Activated T-cell treated with anti-CD3 and anti-CD28 coated beads, Interleukin-2, amount 50 U/mL, for 72 hours (primary cell): ENCODE measurements at regions not wholly inside any gene's neighbourhood (a gene's known extent, or its start where the extent isn't known, plus 50 kb on each side); places are given as distances from the start of the nearest gene placed in this dataset.

Experiments used
- ATAC-seq, 2 donors: fragments of 150-1000 bp; cut with Tn5 transposase; replicated peaks in 1 of 2; 2 replicates each; pipeline ENCODE4 v1.10.0; 2021; ENCODE audit warnings: moderate library complexity in 2 of 2, mild to moderate bottlenecking in 1 of 2
- DNase-seq, 2 donors: peaks; one replicate each; pipeline ENCODE4 v3.0.0; 2021 to 2022; ENCODE audit warnings: mixed read lengths in 1 of 2
- H3K27ac Mint-ChIP-seq: one replicate; pipeline ENCODE4 v1.8.0; 2022; ENCODE audit warnings: mild to moderate bottlenecking, moderate library complexity, mixed read lengths
- H3K27me3 Mint-ChIP-seq: one replicate; pipeline ENCODE4 v1.8.0; 2022; ENCODE audit warnings: low read depth, mixed read lengths
- H3K36me3 Mint-ChIP-seq, 2 donors: one replicate each; pipeline ENCODE4 v1.8.0; 2022; ENCODE audit warnings: mixed read lengths in 2 of 2, mild to moderate bottlenecking in 1 of 2; ENCODE audit not compliant: insufficient read depth in 2 of 2
- H3K4me1 Mint-ChIP-seq: one replicate; pipeline ENCODE4 v1.8.0; 2022; ENCODE audit warnings: low read depth, mixed read lengths
- H3K4me3 Mint-ChIP-seq, 2 donors: one replicate each; pipeline ENCODE4 v1.8.0; 2022; ENCODE audit warnings: mild to moderate bottlenecking in 2 of 2, mixed read lengths in 2 of 2, moderate library complexity in 2 of 2
- H3K9me3 Mint-ChIP-seq, 2 donors: one replicate each; pipeline ENCODE4 v1.8.0; 2022; ENCODE audit warnings: mixed read lengths in 2 of 2

- Mint-ChIP-seq H3K4me1 (no peaks in the 10 kb centered on the region), H3K9me3 (no peaks in the 10 kb centered on the region), H3K27ac (no peak overlapping the region), H3K27me3 (peaks cover 7% of the 10 kb centered on the region), H3K36me3 (no peaks in the 10 kb centered on the region), H3K4me3 (no peak overlapping the region)
- DNase-seq (no peak), ATAC-seq (no peak)
These were observed 50.1 kb upstream of the ASAP2 start for GRCh38 chr2:9156483-9156882.

GRCh38 chr2:9154061-9154460 is 52.6 kb upstream of the ASAP2 start:
- ATAC-seq (no peak), DNase-seq (no peak)
- Mint-ChIP-seq H3K27ac (no peak overlapping the region), H3K27me3 (peaks cover 7% of the 10 kb centered on the region), H3K9me3 (no peaks in the 10 kb centered on the region), H3K36me3 (no peaks in the 10 kb centered on the region), H3K4me1 (no peaks in the 10 kb centered on the region), H3K4me3 (no peak overlapping the region)

GRCh38 chr2:9153643-9153980 is 53.0 kb upstream of the ASAP2 start:
- H3K4me1 Mint-ChIP-seq, result no peaks in the 10 kb centered on the region
- peaks cover 7% of the 10 kb centered on the region for H3K27me3 Mint-ChIP-seq
- no peak for DNase-seq
- H3K4me3 Mint-ChIP-seq, result no peak overlapping the region
- no peak for ATAC-seq
- no peaks in the 10 kb centered on the region for H3K36me3 Mint-ChIP-seq
- H3K27ac Mint-ChIP-seq, result no peak overlapping the region
- H3K9me3 Mint-ChIP-seq, result no peaks in the 10 kb centered on the region

- Mint-ChIP-seq H3K4me3 (no peak overlapping the region), H3K4me1 (no peaks in the 10 kb centered on the region), H3K27me3 (peaks cover 7% of the 10 kb centered on the region), H3K9me3 (no peaks in the 10 kb centered on the region), H3K36me3 (no peaks in the 10 kb centered on the region), H3K27ac (no peak overlapping the region)
- ATAC-seq (no peak), DNase-seq (no peak)
These were observed 53.5 kb upstream of the ASAP2 start for GRCh38 chr2:9152975-9153642.

- Mint-ChIP-seq H3K27me3 (peaks cover 7% of the 10 kb centered on the region), H3K27ac (no peak overlapping the region), H3K9me3 (no peaks in the 10 kb centered on the region), H3K36me3 (no peaks in the 10 kb centered on the region), H3K4me3 (no peak overlapping the region), H3K4me1 (no peaks in the 10 kb centered on the region)
- DNase-seq (no peak), ATAC-seq (no peak)
These were observed 55.7 kb upstream of the ASAP2 start for GRCh38 chr2:9150906-9151305.

- no peaks in the 10 kb centered on the region for H3K9me3 Mint-ChIP-seq
- DNase-seq, result no peak
- no peaks in the 10 kb centered on the region for H3K36me3 Mint-ChIP-seq
- H3K4me3 Mint-ChIP-seq, result no peak overlapping the region
- H3K4me1 Mint-ChIP-seq, result no peaks in the 10 kb centered on the region
- H3K27me3 Mint-ChIP-seq, result peaks cover 7% of the 10 kb centered on the region
- H3K27ac Mint-ChIP-seq, result no peak overlapping the region
- ATAC-seq, result no peak
These were observed 56.1 kb upstream of the ASAP2 start for GRCh38 chr2:9150568-9150900.

- DNase-seq (no peak), ATAC-seq (no peak)
- Mint-ChIP-seq H3K9me3 (no peaks in the 10 kb centered on the region), H3K27me3 (peaks cover 7% of the 10 kb centered on the region), H3K4me1 (no peaks in the 10 kb centered on the region), H3K4me3 (no peak overlapping the region), H3K27ac (no peak overlapping the region), H3K36me3 (no peaks in the 10 kb centered on the region)
These were observed 56.7 kb upstream of the ASAP2 start for GRCh38 chr2:9149726-9150567.

GRCh38 chr2:9149388-9149660 is 57.3 kb upstream of the ASAP2 start:
- no peaks in the 10 kb centered on the region for H3K9me3 Mint-ChIP-seq
- H3K27ac Mint-ChIP-seq, result no peak overlapping the region
- no peaks in the 10 kb centered on the region for H3K36me3 Mint-ChIP-seq
- H3K27me3 Mint-ChIP-seq, result peaks cover 9% of the 10 kb centered on the region
- DNase-seq (no peak), ATAC-seq (no peak)
- H3K4me3 Mint-ChIP-seq, result no peak overlapping the region
- H3K4me1 Mint-ChIP-seq, result no peaks in the 10 kb centered on the region

- Mint-ChIP-seq H3K36me3 (no peaks in the 10 kb centered on the region), H3K27me3 (peaks cover 6% of the 10 kb centered on the region), H3K4me3 (no peak overlapping the region), H3K27ac (no peak overlapping the region), H3K4me1 (no peaks in the 10 kb centered on the region), H3K9me3 (no peaks in the 10 kb centered on the region)
- DNase-seq, result no peak
- ATAC-seq, result no peak
These were observed 60.0 kb upstream of the ASAP2 start for GRCh38 chr2:9146646-9147045.

GRCh38 chr2:9145752-9146430 is 60.7 kb upstream of the ASAP2 start:
- Mint-ChIP-seq H3K27me3 (peaks cover 9% of the 10 kb centered on the region), H3K27ac (no peak overlapping the region), H3K4me1 (no peaks in the 10 kb centered on the region), H3K36me3 (no peaks in the 10 kb centered on the region), H3K4me3 (no peak overlapping the region), H3K9me3 (no peaks in the 10 kb centered on the region)
- DNase-seq, result no peak
- ATAC-seq, result no peak

- Mint-ChIP-seq H3K4me1 (no peaks in the 10 kb centered on the region), H3K27me3 (peaks cover 13% of the 10 kb centered on the region), H3K4me3 (no peak overlapping the region), H3K36me3 (no peaks in the 10 kb centered on the region), H3K9me3 (no peaks in the 10 kb centered on the region), H3K27ac (no peak overlapping the region)
- ATAC-seq, result no peak
- DNase-seq, result no peak
These were observed 61.4 kb upstream of the ASAP2 start for GRCh38 chr2:9145109-9145751.

- Mint-ChIP-seq H3K4me1 (no peaks in the 10 kb centered on the region), H3K36me3 (no peaks in the 10 kb centered on the region), H3K27me3 (peaks cover 13% of the 10 kb centered on the region), H3K9me3 (no peaks in the 10 kb centered on the region), H3K4me3 (no peak overlapping the region), H3K27ac (no peak overlapping the region)
- ATAC-seq (no peak), DNase-seq (no peak)
These were observed 62.0 kb upstream of the ASAP2 start for GRCh38 chr2:9144617-9145016.

- Mint-ChIP-seq H3K27ac (no peak overlapping the region), H3K27me3 (peaks cover 13% of the 10 kb centered on the region), H3K9me3 (no peaks in the 10 kb centered on the region), H3K36me3 (no peaks in the 10 kb centered on the region), H3K4me1 (no peaks in the 10 kb centered on the region), H3K4me3 (no peak overlapping the region)
- ATAC-seq (no peak), DNase-seq (no peak)
These were observed 62.6 kb upstream of the ASAP2 start for GRCh38 chr2:9144046-9144445.
